Ascending aorta (tissue), 2 donors: ENCODE measurements at regions not wholly inside any gene's neighbourhood (a gene's known extent, or its start where the extent isn't known, plus 50 kb on each side); places are given as distances from the start of the nearest gene placed in this dataset.
A peak's percentile ranks its signal among the peaks of the same experiment; 100 is the strongest.

Experiments used
- DNase-seq, 2 donors: peaks; one replicate each; pipeline ENCODE4 v3.0.0-alpha.2; 2019; ENCODE audit warnings: low spot score in 2 of 2
- H3K27ac ChIP-seq, 2 donors: fragments of 200-600 bp; sonication (generic); one replicate each; pipeline ENCODE4 v1.5.1; 2016 to 2017; ENCODE audit warnings: mild to moderate bottlenecking in 1 of 2
- H3K27me3 ChIP-seq: fragments of 200-600 bp; sonication (generic); one replicate; pipeline ENCODE4 v1.5.1; 2017
- H3K36me3 ChIP-seq, 2 donors: fragments of 200-600 bp; sonication (generic); one replicate each; pipeline ENCODE4 v1.5.1; 2016
- H3K4me1 ChIP-seq, 2 donors: fragments of 200-600 bp; sonication (generic); one replicate each; pipeline ENCODE4 v1.5.1; 2016 to 2017; ENCODE audit warnings: mild to moderate bottlenecking in 1 of 2
- H3K4me3 ChIP-seq, 2 donors: fragments of 200-600 bp; sonication (generic); one replicate each; pipeline ENCODE4 v1.5.1; 2016 to 2017; ENCODE audit warnings: mild to moderate bottlenecking in 1 of 2
- H3K9me3 ChIP-seq, 2 donors: fragments of 200-600 bp; sonication (generic); one replicate each; pipeline ENCODE4 v1.5.1; 2016
- CTCF ChIP-seq, 3 experiments: fragments of 200-600 bp in 2 of 3; fragments of 450-650 bp in 1 of 3; sonication (generic) in 2 of 3; IDR thresholded peaks; one replicate each; pipeline ENCODE4 v1.5.1; 2016 to 2019; ENCODE audit warnings: antibody characterized with exemption in 3 of 3, mild to moderate bottlenecking in 1 of 3, moderate library complexity in 1 of 3
- intact Hi-C: fragments of 100-400 bp; cut with DNase I; formaldehyde crosslinking; loops from one replicate; pipeline ENCODE4 v1.15.1; 2023

- Histone ChIP-seq H3K27ac (peak overlapping the region in 1 of 2 donors; percentile 71), H3K4me3 (no peak overlapping the region), H3K4me1 (peaks cover 11 to 14% of the 10 kb centered on the region in 2 donors), H3K36me3 (no peaks in the 10 kb centered on the region), H3K9me3 (no peaks in the 10 kb centered on the region), H3K27me3 (no peaks in the 10 kb centered on the region)
- intact Hi-C loops, result no loop called here
- TF ChIP-seq CTCF (IDR thresholded peaks at IDR 0.05), result no peak
- peak in 1 of 2 donors; percentile 71 for DNase-seq
Measured at GRCh38 chr10:78802866-78803265, 265.9 kb upstream of the ZMIZ1 start.

GRCh38 chr10:78803710-78804109 lies 265.1 kb upstream of the ZMIZ1 start:
- Histone ChIP-seq H3K27me3 (no peaks in the 10 kb centered on the region), H3K9me3 (no peaks in the 10 kb centered on the region), H3K27ac (peak overlapping the region in 1 of 2 donors; percentile 71), H3K4me1 (peaks cover 11 to 14% of the 10 kb centered on the region in 2 donors), H3K4me3 (no peak overlapping the region), H3K36me3 (no peaks in the 10 kb centered on the region)
- no peak for TF ChIP-seq CTCF (IDR thresholded peaks at IDR 0.05)
- intact Hi-C loops, result no loop called here
- no peak for DNase-seq

GRCh38 chr10:78804411-78805032 lies 264.2 kb upstream of the ZMIZ1 start:
- H3K9me3 ChIP-seq, result no peaks in the 10 kb centered on the region
- intact Hi-C loops, result no loop called here
- peak overlapping the region; percentile 67 to 78 for H3K27ac ChIP-seq
- no peaks in the 10 kb centered on the region for H3K27me3 ChIP-seq
- no peaks in the 10 kb centered on the region for H3K36me3 ChIP-seq
- DNase-seq, result peak in 1 of 2 donors; percentile 68
- TF ChIP-seq CTCF (IDR thresholded peaks at IDR 0.05), result no peak
- no peak overlapping the region for H3K4me3 ChIP-seq
- H3K4me1 ChIP-seq, result peaks cover 11 to 14% of the 10 kb centered on the region in 2 donors

- Histone ChIP-seq H3K27ac (peak overlapping the region; percentile 67 to 78), H3K36me3 (no peaks in the 10 kb centered on the region), H3K4me3 (no peak overlapping the region), H3K4me1 (peaks cover 11 to 14% of the 10 kb centered on the region in 2 donors), H3K9me3 (no peaks in the 10 kb centered on the region), H3K27me3 (no peaks in the 10 kb centered on the region)
- DNase-seq, result peak in 1 of 2 donors; percentile 81
- no peak for TF ChIP-seq CTCF (IDR thresholded peaks at IDR 0.05)
- intact Hi-C loops, result no loop called here
Measured at GRCh38 chr10:78805176-78805575, 263.6 kb upstream of the ZMIZ1 start.

- TF ChIP-seq CTCF (IDR thresholded peaks at IDR 0.05), result no peak
- no peak for DNase-seq
- no peaks in the 10 kb centered on the region for H3K9me3 ChIP-seq
- H3K27ac ChIP-seq, result no peak overlapping the region
- intact Hi-C loops, result no loop called here
- H3K27me3 ChIP-seq, result no peaks in the 10 kb centered on the region
- no peaks in the 10 kb centered on the region for H3K36me3 ChIP-seq
- H3K4me1 ChIP-seq, result peaks cover 11 to 14% of the 10 kb centered on the region in 2 donors
- no peak overlapping the region for H3K4me3 ChIP-seq
Measured at GRCh38 chr10:78806681-78807221, 262.0 kb upstream of the ZMIZ1 start.
